Medulla oblongata (tissue), 1 donor: ENCODE measurements at regions not wholly inside any gene's neighbourhood (a gene's known extent, or its start where the extent isn't known, plus 50 kb on each side); places are given as distances from the start of the nearest gene placed in this dataset.
"Not testable (repeated sequence)": the region's sequence is repeated elsewhere in the genome, so short reads cannot be mapped to it uniquely, and the experiment has no call there.

Experiments
- DNase-seq: peaks from one replicate; pipeline ENCODE4 v3.0.0-alpha.2; 2015; ENCODE audit errors: extremely low spot score

GRCh38 chrX:63466690-63467089 lies 115.6 kb upstream of the SPIN4 start:
- DNase-seq, result no peak

- no peak for DNase-seq
Observed at GRCh38 chrX:63458981-63459380, 107.8 kb upstream of the SPIN4 start.

- DNase-seq, result no peak
Observed at GRCh38 chrX:63453571-63453970, 102.4 kb upstream of the SPIN4 start.

- DNase-seq, result no peak
Observed at GRCh38 chrX:63441717-63442116, 90.6 kb upstream of the SPIN4 start.

GRCh38 chrX:63439580-63439979 lies 88.4 kb upstream of the SPIN4 start:
- DNase-seq, result no peak

GRCh38 chrX:63436865-63437264 lies 85.7 kb upstream of the SPIN4 start:
- DNase-seq, result no peak

- no peak for DNase-seq
Observed at GRCh38 chrX:63434665-63435064, 83.5 kb upstream of the SPIN4 start.

- DNase-seq, result no peak
Observed at GRCh38 chrX:63434206-63434605, 83.1 kb upstream of the SPIN4 start.

GRCh38 chrX:63430026-63430425 lies 78.9 kb upstream of the SPIN4 start:
- no peak for DNase-seq

GRCh38 chrX:63428348-63428747 lies 77.2 kb upstream of the SPIN4 start:
- DNase-seq, result no peak

- DNase-seq, result no peak
Observed at GRCh38 chrX:63426519-63426918, 75.4 kb upstream of the SPIN4 start.

GRCh38 chrX:63424063-63424462 lies 72.9 kb upstream of the SPIN4 start:
- no peak for DNase-seq

GRCh38 chrX:63421411-63421810 lies 70.3 kb upstream of the SPIN4 start:
- no peak for DNase-seq

GRCh38 chrX:63418211-63418610 lies 67.1 kb upstream of the SPIN4 start:
- DNase-seq, result no peak

- no peak for DNase-seq
Observed at GRCh38 chrX:63417649-63418048, 66.5 kb upstream of the SPIN4 start.

GRCh38 chrX:63409934-63410333 lies 58.8 kb upstream of the SPIN4 start:
- DNase-seq, result not testable (repeated sequence)

- no peak for DNase-seq
Observed at GRCh38 chrX:63408050-63408449, 56.9 kb upstream of the SPIN4 start.

- DNase-seq, result no peak
Observed at GRCh38 chrX:63404332-63404731, 53.2 kb upstream of the SPIN4 start.

- no peak for DNase-seq
Observed at GRCh38 chrX:63402106-63402505, 51.0 kb upstream of the SPIN4 start.
